DMS 273 treated with DMSO at 0.1 percent for 48 hours (cell line): ENCODE measurements at regions not wholly inside any gene's neighbourhood (a gene's known extent, or its start where the extent isn't known, plus 50 kb on each side); places are given as distances from the start of the nearest gene placed in this dataset.
"Not testable (repeated sequence)": the region's sequence is repeated elsewhere in the genome, so short reads cannot be mapped to it uniquely, and the experiment has no call there.

Source experiments
- DNase-seq: peaks from one replicate; lab custom pipeline; 2025; lab: John Stamatoyannopoulos, UW

- no peak for DNase-seq
Measured at GRCh38 chr15:79539401-79539800, 107.3 kb downstream of the MINAR1 start.

GRCh38 chr15:79540551-79540950 lies 108.4 kb downstream of the MINAR1 start:
- no peak for DNase-seq

GRCh38 chr15:79541196-79541595 lies 109.1 kb downstream of the MINAR1 start:
- no peak for DNase-seq

DNA sequence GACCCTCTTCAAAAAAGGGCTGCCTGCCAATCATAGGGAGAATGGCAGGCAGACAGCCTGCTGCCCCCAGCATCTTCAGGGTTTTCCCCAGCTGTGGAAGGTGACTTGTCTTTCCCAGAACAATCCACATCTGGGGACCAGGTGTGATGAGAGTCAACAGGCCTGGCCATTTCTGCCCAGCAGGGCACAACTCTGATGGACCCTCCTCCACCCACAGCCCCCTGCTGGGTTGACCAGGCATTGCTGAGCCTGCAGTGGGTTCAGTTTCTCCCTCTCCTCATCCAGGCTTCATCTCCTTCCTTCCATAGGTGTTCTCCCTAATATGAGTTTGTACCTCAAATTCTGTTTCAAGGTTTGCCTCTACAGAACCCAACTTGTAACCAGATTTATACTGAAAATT lies 111.0 kb downstream of the MINAR1 start:
- no peak for DNase-seq

DNA sequence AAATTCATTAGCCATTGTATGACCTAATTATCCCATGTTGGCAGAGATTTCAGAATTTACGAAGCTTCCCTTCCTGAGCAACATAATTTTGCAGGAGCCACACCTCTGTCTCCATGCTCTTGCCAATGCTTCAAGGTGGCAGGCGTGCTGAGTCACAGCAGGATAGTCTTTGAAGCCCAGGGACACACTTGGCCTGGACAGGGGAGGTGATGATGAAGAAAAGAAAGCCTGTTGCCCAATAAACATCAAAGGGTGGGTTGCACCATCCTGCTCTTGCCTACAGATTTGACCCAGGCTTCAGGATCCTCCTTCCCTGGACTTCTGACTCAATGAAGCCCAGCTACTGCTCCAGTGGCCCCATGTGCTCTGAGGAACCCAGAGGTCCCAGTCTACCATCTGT lies 117.1 kb downstream of the MINAR1 start:
- no peak for DNase-seq

GRCh38 chr15:79560384-79560783 lies 128.2 kb downstream of the MINAR1 start:
- DNase-seq: no peak

DNA sequence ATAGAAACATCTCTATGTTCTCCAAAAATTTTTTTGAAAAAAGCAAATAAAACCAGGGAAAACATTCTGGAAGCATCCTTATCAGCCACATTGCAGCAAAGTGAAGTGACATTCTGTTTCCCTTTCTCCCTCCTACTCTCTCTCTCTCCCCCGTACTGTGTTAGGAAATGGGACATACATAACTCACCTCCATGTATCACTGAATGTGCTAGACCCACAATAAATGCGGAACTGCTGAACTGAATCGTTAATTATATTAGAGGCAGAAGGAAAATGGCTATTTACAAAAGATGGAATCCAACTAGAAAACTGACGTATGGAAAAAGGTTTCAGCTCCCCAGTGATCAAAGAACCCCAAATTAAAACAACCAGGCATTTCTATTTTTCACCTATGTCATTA lies 129.8 kb downstream of the MINAR1 start:
- no peak for DNase-seq

- no peak for DNase-seq
Measured at GRCh38 chr15:79562403-79562815, 130.3 kb downstream of the MINAR1 start.

DNA sequence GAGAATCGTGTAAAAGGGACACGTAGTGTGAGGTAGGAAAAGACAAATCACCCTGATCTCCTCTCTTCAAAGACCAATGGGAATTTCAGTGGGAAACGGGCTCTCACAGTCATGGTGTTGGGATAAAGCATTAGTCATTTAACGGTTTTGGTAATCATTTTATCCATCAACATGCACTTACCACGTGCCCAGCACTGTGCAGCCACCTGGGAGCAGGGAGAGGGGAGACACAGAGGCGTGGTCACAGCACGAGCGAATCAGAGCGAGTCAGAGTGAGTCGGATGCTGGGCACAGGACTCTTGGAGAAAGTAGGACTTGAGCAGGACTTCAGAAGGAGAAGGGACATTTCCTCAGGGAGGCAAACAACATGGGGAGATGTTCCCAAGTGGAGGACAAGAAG lies 130.8 kb downstream of the MINAR1 start:
- no peak for DNase-seq

GRCh38 chr15:79570004-79570403 lies 137.9 kb downstream of the MINAR1 start:
- DNase-seq: no peak

DNA sequence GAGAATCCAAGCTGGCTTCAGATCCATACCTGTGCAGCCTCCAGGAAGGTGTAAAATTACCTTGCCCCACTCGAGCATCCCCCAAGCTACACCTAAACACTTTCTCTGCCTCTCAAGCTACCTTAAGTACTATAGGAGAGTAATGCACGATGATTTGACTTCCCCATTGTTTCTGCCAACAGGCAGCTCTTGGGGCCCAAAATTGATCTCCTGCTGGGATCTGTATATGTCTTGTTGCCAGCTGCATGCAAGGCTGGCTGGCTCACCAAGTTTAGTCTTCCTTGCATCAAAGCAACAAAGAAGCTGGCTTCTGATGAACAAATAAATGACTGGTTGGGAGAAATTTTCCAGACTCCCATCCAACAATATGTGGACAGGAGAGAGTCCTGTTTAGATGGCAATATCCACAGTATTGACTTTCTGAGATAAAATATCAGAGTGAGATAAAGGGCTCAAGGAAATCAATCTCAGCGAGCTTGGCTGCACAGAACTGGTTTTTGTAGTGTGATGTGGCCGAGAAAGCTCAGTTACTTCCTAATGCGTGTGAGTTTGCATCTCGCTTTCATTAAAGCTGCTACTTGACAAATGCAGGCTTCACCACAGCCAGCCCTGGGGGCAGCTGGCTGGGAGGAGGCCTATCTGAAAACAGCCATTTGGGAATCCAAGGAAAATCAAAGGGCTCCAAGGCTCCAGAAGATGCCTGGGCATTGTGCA lies 140.7 kb downstream of the MINAR1 start:
- DNase-seq: no peak

- not testable (repeated sequence) for DNase-seq
Measured at GRCh38 chr15:79574431-79575273, 142.5 kb downstream of the MINAR1 start.

DNA sequence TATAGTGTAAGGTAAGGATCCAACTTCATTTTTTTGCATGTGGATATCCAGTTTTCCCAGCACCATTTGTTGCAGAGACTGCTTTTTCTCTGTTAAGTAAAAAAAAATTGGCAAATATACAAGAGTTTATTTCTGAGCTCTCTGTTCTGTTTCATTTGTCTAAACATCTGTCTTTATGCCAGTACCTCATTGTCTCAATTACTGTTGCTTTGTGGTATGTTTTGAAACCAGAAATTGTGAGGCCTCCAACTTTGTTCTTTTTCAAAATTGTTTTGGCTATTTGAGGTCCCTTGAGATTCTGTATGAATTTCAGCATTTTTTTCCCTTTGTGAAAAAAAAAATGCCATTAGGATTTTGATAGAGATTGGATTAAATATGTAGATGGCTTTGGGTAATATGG lies 150.5 kb downstream of the MINAR1 start:
- DNase-seq: no peak

DNA sequence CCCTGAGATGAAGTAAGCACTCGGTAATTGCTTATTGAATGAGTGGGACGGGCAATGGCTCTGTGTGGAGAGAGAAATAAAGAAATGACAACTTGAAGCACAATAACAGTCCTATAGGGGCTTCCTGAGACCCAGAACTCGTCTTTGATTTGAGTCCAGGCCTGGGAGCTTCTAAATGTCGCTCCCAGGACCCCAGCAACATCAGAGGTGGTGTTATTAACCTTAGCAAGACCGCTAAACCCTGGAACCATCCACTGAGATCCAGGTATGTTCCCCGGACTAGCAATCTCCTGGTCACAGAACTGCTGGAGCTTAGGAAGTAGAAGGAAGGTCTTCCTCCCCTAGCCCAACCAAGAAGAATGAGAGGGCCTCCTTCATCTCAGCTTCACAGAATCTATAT lies 160.0 kb downstream of the MINAR1 start:
- DNase-seq: no peak

DNA sequence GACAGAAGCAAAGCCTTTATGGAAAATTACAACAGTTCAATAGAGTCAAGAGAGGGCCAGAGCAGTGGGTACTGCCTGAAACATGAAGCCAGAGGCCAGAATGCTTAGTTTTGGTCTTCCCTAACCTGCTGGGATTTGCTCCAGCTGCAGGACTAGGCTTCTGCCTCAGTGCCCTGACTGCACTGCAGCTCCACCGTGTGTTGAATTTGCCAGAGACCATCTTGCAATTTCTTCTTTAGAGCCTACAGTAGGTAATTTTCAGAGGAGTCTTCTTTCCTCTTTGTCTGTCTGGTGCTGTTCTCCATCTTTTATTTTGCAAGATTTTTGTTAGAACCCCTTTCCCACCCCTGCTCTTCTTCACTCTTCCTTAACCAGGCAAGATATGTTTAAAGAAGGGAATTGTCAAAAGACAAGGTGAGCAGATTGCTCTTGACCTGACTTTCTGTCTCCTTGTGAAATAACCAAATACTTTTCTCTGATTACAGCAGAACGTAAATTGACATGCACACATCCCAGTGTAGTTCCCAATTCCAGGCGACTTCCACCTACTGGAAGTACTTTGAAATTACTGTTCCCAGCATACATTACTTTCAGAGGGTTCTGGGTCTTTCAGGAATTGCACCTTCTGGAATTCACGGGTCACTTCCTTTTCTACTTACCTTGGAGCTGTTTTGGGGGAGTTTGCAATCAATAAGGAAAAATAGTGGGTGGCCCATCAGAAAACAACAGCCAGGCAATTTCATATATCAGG lies 161.2 kb downstream of the MINAR1 start:
- DNase-seq: no peak

DNA sequence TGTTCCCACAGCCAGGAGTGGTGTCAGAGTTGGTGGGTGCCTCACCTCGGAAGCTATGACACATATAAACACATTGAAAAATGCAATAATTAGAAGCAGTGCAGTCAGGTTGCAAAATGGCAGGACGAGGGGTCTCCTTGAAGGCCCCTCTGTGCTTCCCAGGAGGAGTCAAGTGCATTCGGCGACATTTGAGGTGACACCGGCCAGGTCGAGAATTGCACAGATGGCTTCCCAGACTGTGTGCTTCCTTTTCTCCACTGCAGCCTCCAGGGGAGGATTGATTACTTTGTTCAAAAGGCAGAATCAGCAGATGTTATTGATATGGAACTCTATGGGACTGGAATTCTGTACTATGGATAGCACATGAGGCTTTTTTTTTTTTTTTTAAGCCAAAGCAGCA lies 163.2 kb downstream of the MINAR1 start:
- no peak for DNase-seq

DNA sequence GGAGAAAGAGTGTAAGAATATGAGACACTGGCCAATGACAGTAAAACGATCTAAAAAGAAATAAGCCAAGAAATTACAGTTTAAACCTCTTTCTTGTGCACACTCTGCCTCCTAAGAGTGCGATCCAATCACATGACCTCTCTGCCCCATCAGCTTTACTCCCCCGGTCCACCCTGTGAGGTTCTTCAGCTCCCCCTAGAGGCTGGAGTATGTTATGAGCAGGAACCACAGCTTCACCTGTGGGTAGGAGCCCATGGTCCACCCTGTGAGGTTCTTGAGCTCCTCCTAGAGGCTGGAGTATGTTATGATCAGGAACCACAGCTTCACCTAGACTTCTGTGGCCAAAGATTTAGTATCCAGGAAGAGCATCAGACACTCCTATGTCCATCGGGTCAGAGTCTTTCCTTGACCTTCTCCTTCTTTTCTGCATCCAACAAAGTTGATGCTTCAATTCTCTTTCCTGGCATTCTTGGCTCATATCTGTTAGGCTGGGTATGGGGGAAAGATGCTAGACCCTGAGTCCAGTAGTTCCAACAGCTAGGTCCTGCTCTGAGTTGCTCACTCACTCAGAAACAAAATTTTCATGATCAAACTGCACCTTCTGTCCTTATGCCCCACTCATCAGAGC lies 164.0 kb downstream of the MINAR1 start:
- peak; percentile 35 for DNase-seq

- no peak for DNase-seq
Measured at GRCh38 chr15:79598639-79599038, 166.5 kb downstream of the MINAR1 start.

GRCh38 chr15:79601405-79602086 lies 169.4 kb downstream of the MINAR1 start:
- DNase-seq: no peak

DNA sequence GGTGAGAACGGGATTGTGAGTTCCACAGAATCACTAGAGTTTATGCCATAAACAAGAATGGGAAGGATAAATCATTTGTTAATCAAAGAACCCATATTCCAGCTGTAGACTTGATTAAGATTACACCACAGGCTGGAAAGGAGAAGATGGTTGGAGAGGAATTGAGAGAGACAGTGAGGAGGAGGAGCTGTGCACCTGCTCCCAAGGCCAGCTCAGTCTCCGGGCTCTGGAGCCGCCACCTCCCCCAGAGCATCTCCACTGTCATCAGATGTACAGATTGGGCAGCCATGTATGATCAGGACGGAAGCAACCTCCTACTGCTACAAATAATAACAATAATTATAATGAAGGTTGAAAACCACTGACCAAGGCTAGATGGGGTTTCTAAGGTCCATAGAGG lies 170.0 kb downstream of the MINAR1 start:
- no peak for DNase-seq

GRCh38 chr15:79602731-79603130 lies 170.6 kb downstream of the MINAR1 start:
- no peak for DNase-seq
